Right lobe of liver (tissue), 6 donors: ENCODE measurements at regions not wholly inside any gene's neighbourhood (a gene's known extent, or its start where the extent isn't known, plus 50 kb on each side); places are given as distances from the start of the nearest gene placed in this dataset.

Experiments used
- ATAC-seq, 4 donors: fragments of 200-7000 bp; cut with Tn5 transposase; one replicate each; pipeline ENCODE4 v1.9.1; 2020; ENCODE audit warnings: mild to moderate bottlenecking in 4 of 4, moderate library complexity in 4 of 4
- DNase-seq, 3 donors: peaks; one replicate each; pipeline ENCODE4 v3.0.0-alpha.2; 2020
- H3K27ac ChIP-seq, 3 donors: fragments of 200-600 bp; one replicate each; pipeline ENCODE4 v1.8.0; 2022
- H3K27me3 ChIP-seq, 2 donors: fragments of 200-600 bp; one replicate each; pipeline ENCODE4 v1.8.0; 2022
- H3K36me3 ChIP-seq, 4 donors: fragments of 200-600 bp; sonication (generic) in 1 of 4; one replicate each; pipeline versions ENCODE4 v1.5.1 to v1.8.0; 2017 to 2022; ENCODE audit warnings: control low read depth in 1 of 4
- H3K4me1 ChIP-seq, 4 donors: fragments of 200-600 bp; sonication (generic) in 1 of 4; one replicate each; pipeline versions ENCODE4 v1.5.1 to v1.8.0; 2017 to 2022; ENCODE audit warnings: control low read depth in 1 of 4
- H3K4me3 ChIP-seq, 3 donors: fragments of 200-600 bp; one replicate each; pipeline ENCODE4 v1.8.0; 2022
- H3K9me3 ChIP-seq, 4 donors: fragments of 200-600 bp; sonication (generic) in 1 of 4; one replicate each; pipeline versions ENCODE4 v1.5.1 to v1.8.0; 2017 to 2022; ENCODE audit warnings: control low read depth in 1 of 4
- CTCF ChIP-seq, 4 donors: fragments of 200-600 bp in 3 of 4; fragments of 450-650 bp in 1 of 4; IDR thresholded peaks; one replicate each; pipeline versions ENCODE4 v1.5.1 to v1.8.0; 2016 to 2022; ENCODE audit warnings: antibody characterized with exemption in 4 of 4, mild to moderate bottlenecking in 2 of 4
- POLR2A ChIP-seq: fragments of 450-650 bp; IDR thresholded peaks from one replicate; pipeline ENCODE4 v1.6.1; 2017; ENCODE audit warnings: antibody characterized with exemption, mild to moderate bottlenecking
- WGBS: methylation state at CpG from one replicate; pipeline ENCODE4 v1.1.6; 2018; ENCODE audit warnings: low coverage, low lambda C conversion rate; ENCODE audit not compliant: insufficient coverage; ENCODE audit errors: missing lambda C conversion rate; 5-methylcytosine and 5-hydroxymethylcytosine counted together
- intact Hi-C, 2 donors: fragments of 100-400 bp; cut with DNase I; formaldehyde crosslinking; loops; one replicate each; pipeline versions ENCODE4 v1.11.2 to v1.14.1; 2022
- donor health status: DM: no; HTN: yes; CAD: no.
- donor health status: DM: no; HTN: no; CAD: no.
- donor health status: DM: no; HTN: no; CAD: no.
- donor health status: DM: no; HTN: yes; CAD: no.
- donor health status: DM: no; HTN: yes; CAD: no.

GRCh38 chr19:31610018-31610417, 260.8 kb upstream of the TSHZ3 start:
- no peaks in the 10 kb centered on the region for H3K36me3 ChIP-seq
- H3K4me1 ChIP-seq, result no peaks in the 10 kb centered on the region
- H3K9me3 ChIP-seq, result no peaks in the 10 kb centered on the region
- TF ChIP-seq CTCF (IDR thresholded peaks at IDR 0.05), result no peak
- no peak for TF ChIP-seq POLR2A
- H3K27ac ChIP-seq, result no peak overlapping the region
- no peaks in the 10 kb centered on the region for H3K27me3 ChIP-seq
- intact Hi-C loops, result no loop called here
- no peak for DNase-seq
- WGBS, result 56% methylated on average over 8 of the region's 8 CpGs
- no peak overlapping the region for H3K4me3 ChIP-seq
- ATAC-seq, result no peak

GRCh38 chr19:31611046-31611877, 262.0 kb upstream of the TSHZ3 start:
- intact Hi-C loops, result no loop called here
- no peak for TF ChIP-seq POLR2A
- TF ChIP-seq CTCF (IDR thresholded peaks at IDR 0.05), result no peak
- DNase-seq (no peak), ATAC-seq (no peak)
- 54% methylated on average over 3 of the region's 3 CpGs for WGBS
- H3K4me3 ChIP-seq, result no peak overlapping the region
- no peak overlapping the region for H3K27ac ChIP-seq
- no peaks in the 10 kb centered on the region for H3K36me3 ChIP-seq
- no peaks in the 10 kb centered on the region for H3K27me3 ChIP-seq
- H3K9me3 ChIP-seq, result no peaks in the 10 kb centered on the region
- no peaks in the 10 kb centered on the region for H3K4me1 ChIP-seq

GRCh38 chr19:31612873-31613272, 263.6 kb upstream of the TSHZ3 start:
- Histone ChIP-seq H3K36me3 (no peaks in the 10 kb centered on the region), H3K27me3 (no peaks in the 10 kb centered on the region), H3K4me1 (no peaks in the 10 kb centered on the region), H3K4me3 (no peak overlapping the region), H3K9me3 (no peaks in the 10 kb centered on the region), H3K27ac (no peak overlapping the region)
- 60% methylated on average over 6 of the region's 6 CpGs for WGBS
- DNase-seq (no peak), ATAC-seq (no peak)
- intact Hi-C loops, result no loop called here
- TF ChIP-seq CTCF (IDR thresholded peaks at IDR 0.05) (no peak), POLR2A (no peak)

- no peak overlapping the region for H3K27ac ChIP-seq
- DNase-seq (no peak), ATAC-seq (no peak)
- no peaks in the 10 kb centered on the region for H3K27me3 ChIP-seq
- H3K36me3 ChIP-seq, result no peaks in the 10 kb centered on the region
- WGBS, result 42% methylated on average over 4 of the region's 4 CpGs
- no peaks in the 10 kb centered on the region for H3K4me1 ChIP-seq
- H3K9me3 ChIP-seq, result no peaks in the 10 kb centered on the region
- intact Hi-C loops, result no loop called here
- TF ChIP-seq CTCF (IDR thresholded peaks at IDR 0.05), result no peak
- no peak for TF ChIP-seq POLR2A
- no peak overlapping the region for H3K4me3 ChIP-seq
Measured at GRCh38 chr19:31613683-31614219, 264.5 kb upstream of the TSHZ3 start.
